Naive thymus-derived CD8-positive, alpha-beta T cell (primary cell): ENCODE measurements at regions not wholly inside any gene's neighbourhood (a gene's known extent, or its start where the extent isn't known, plus 50 kb on each side); places are given as distances from the start of the nearest gene placed in this dataset.
"Not testable (repeated sequence)": the region's sequence is repeated elsewhere in the genome, so short reads cannot be mapped to it uniquely, and the experiment has no call there.

Experiments
- ATAC-seq, 2 donors: fragments of 150-1000 bp; cut with Tn5 transposase in 1 of 2; sonication (Bioruptor Pico), chemical (Tn5 transposase) in 1 of 2; 1 replicate in 1 of 2; 2 replicates in 1 of 2; pipeline ENCODE4 v1.10.0; 2021; ENCODE audit warnings: mild to moderate bottlenecking in 2 of 2, moderate library complexity in 2 of 2
- POLR2A ChIA-PET: fragments of 350-600 bp; sonication (Branson Sonifier 250); formaldehyde crosslinking; loops from one replicate; lab custom pipeline; 2021; ENCODE audit warnings: antibody characterized with exemption; lab: Charles Lee
- DNase-seq, 10 donors: peaks; one replicate each; pipeline versions ENCODE4 v3.0.0 to v3.0.0-alpha.2; 2020 to 2022
- H3K27ac Mint-ChIP-seq, 10 donors: one replicate each; pipeline ENCODE4 v1.8.0; 2020 to 2022; ENCODE audit warnings: mild to moderate bottlenecking in 10 of 10, mixed read lengths in 10 of 10, moderate library complexity in 4 of 10, inconsistent platforms in 1 of 10
- H3K27me3 Mint-ChIP-seq, 5 donors: one replicate each; pipeline ENCODE4 v1.8.0; 2021 to 2022; ENCODE audit warnings: mixed read lengths in 5 of 5
- H3K36me3 Mint-ChIP-seq, 3 donors: one replicate each; pipeline ENCODE4 v1.8.0; 2020 to 2022; ENCODE audit warnings: mixed read lengths in 3 of 3, mild to moderate bottlenecking in 2 of 3, inconsistent platforms in 1 of 3
- H3K4me1 Mint-ChIP-seq, 4 donors: one replicate each; pipeline ENCODE4 v1.8.0; 2021 to 2022; ENCODE audit warnings: mixed read lengths in 4 of 4
- H3K4me3 Mint-ChIP-seq, 10 donors: one replicate each; pipeline ENCODE4 v1.8.0; 2020 to 2022; ENCODE audit warnings: mild to moderate bottlenecking in 10 of 10, mixed read lengths in 10 of 10, moderate library complexity in 6 of 10, inconsistent platforms in 1 of 10
- H3K9me3 Mint-ChIP-seq, 9 donors: one replicate each; pipeline ENCODE4 v1.8.0; 2020 to 2022; ENCODE audit warnings: mixed read lengths in 9 of 9, mild to moderate bottlenecking in 3 of 9, inconsistent platforms in 1 of 9, moderate library complexity in 1 of 9

GRCh38 chr6:85749236-85749635 lies 106.5 kb upstream of the SYNCRIP start:
- POLR2A ChIA-PET, result no interaction called here
- no peak overlapping the region for H3K4me3 Mint-ChIP-seq
- H3K4me1 Mint-ChIP-seq, result no peaks in the 10 kb centered on the region
- no peaks in the 10 kb centered on the region for H3K9me3 Mint-ChIP-seq
- no peak for DNase-seq
- H3K36me3 Mint-ChIP-seq, result peaks cover 0 to 4% (median 3%) of the 10 kb centered on the region in 3 donors
- ATAC-seq, result no peak
- peaks cover 0 to 15% (median 8%) of the 10 kb centered on the region in 5 donors for H3K27me3 Mint-ChIP-seq
- H3K27ac Mint-ChIP-seq, result no peak overlapping the region

GRCh38 chr6:85747666-85748065 lies 105.0 kb upstream of the SYNCRIP start:
- peaks cover 1 to 15% (median 8%) of the 10 kb centered on the region in 5 donors for H3K27me3 Mint-ChIP-seq
- H3K27ac Mint-ChIP-seq, result no peak overlapping the region
- peaks cover 0 to 4% (median 3%) of the 10 kb centered on the region in 3 donors for H3K36me3 Mint-ChIP-seq
- H3K4me3 Mint-ChIP-seq, result no peak overlapping the region
- DNase-seq (no peak), ATAC-seq (no peak)
- POLR2A ChIA-PET, result no interaction called here
- H3K4me1 Mint-ChIP-seq, result no peaks in the 10 kb centered on the region
- H3K9me3 Mint-ChIP-seq, result no peaks in the 10 kb centered on the region

GRCh38 chr6:85747093-85747492 lies 104.4 kb upstream of the SYNCRIP start:
- Mint-ChIP-seq H3K27ac (no peak overlapping the region), H3K4me1 (no peaks in the 10 kb centered on the region), H3K27me3 (peaks cover 3 to 20% (median 8%) of the 10 kb centered on the region in 5 donors), H3K36me3 (peaks cover 0 to 5% (median 4%) of the 10 kb centered on the region in 3 donors), H3K9me3 (peaks cover 0 to 4% (median 0%) of the 10 kb centered on the region in 9 donors), H3K4me3 (no peak overlapping the region)
- POLR2A ChIA-PET, result no interaction called here
- no peak for DNase-seq
- ATAC-seq, result no peak

GRCh38 chr6:85744433-85744970 lies 101.8 kb upstream of the SYNCRIP start:
- no peak overlapping the region for H3K27ac Mint-ChIP-seq
- H3K27me3 Mint-ChIP-seq, result peaks cover 0 to 14% (median 7%) of the 10 kb centered on the region in 5 donors
- ATAC-seq, result no peak
- DNase-seq, result no peak
- POLR2A ChIA-PET, result no interaction called here
- H3K9me3 Mint-ChIP-seq, result peaks cover 0 to 7% (median 0%) of the 10 kb centered on the region in 9 donors
- H3K36me3 Mint-ChIP-seq, result peaks cover 0 to 4% (median 2%) of the 10 kb centered on the region in 3 donors
- H3K4me3 Mint-ChIP-seq, result no peak overlapping the region
- H3K4me1 Mint-ChIP-seq, result no peaks in the 10 kb centered on the region

GRCh38 chr6:85726206-85726605 lies 83.5 kb upstream of the SYNCRIP start:
- ATAC-seq (no peak), DNase-seq (no peak)
- peaks cover 0 to 2% (median 0%) of the 10 kb centered on the region in 3 donors for H3K36me3 Mint-ChIP-seq
- no peak overlapping the region for H3K4me3 Mint-ChIP-seq
- peaks cover 0 to 6% (median 0%) of the 10 kb centered on the region in 9 donors for H3K9me3 Mint-ChIP-seq
- H3K4me1 Mint-ChIP-seq, result no peaks in the 10 kb centered on the region
- H3K27me3 Mint-ChIP-seq, result peaks cover 0 to 15% (median 3%) of the 10 kb centered on the region in 5 donors
- POLR2A ChIA-PET, result interaction anchor here (0.5 kb wide), 1 partner anchor 15 kb away, joined by 3 read pairs; no protein-coding TSS in a partner anchor
- no peak overlapping the region for H3K27ac Mint-ChIP-seq

- DNase-seq (no peak), ATAC-seq (no peak)
- POLR2A ChIA-PET, result no interaction called here
- Mint-ChIP-seq H3K36me3 (peaks cover 0 to 9% (median 7%) of the 10 kb centered on the region in 3 donors), H3K4me1 (peaks cover 0 to 2% (median 0%) of the 10 kb centered on the region in 4 donors), H3K9me3 (peaks cover 0 to 10% (median 5%) of the 10 kb centered on the region in 9 donors), H3K27ac (no peak overlapping the region), H3K4me3 (no peak overlapping the region), H3K27me3 (peaks cover 0 to 13% (median 5%) of the 10 kb centered on the region in 5 donors)
Observed at GRCh38 chr6:85715797-85716196, 73.1 kb upstream of the SYNCRIP start.

GRCh38 chr6:85714893-85715530 lies 72.3 kb upstream of the SYNCRIP start:
- H3K4me3 Mint-ChIP-seq, result no peak overlapping the region
- no peak overlapping the region for H3K27ac Mint-ChIP-seq
- no peaks in the 10 kb centered on the region for H3K4me1 Mint-ChIP-seq
- peaks cover 0 to 9% (median 7%) of the 10 kb centered on the region in 3 donors for H3K36me3 Mint-ChIP-seq
- ATAC-seq (no peak), DNase-seq (no peak)
- H3K9me3 Mint-ChIP-seq, result peaks cover 0 to 11% (median 5%) of the 10 kb centered on the region in 9 donors
- POLR2A ChIA-PET, result no interaction called here
- peaks cover 0 to 13% (median 5%) of the 10 kb centered on the region in 5 donors for H3K27me3 Mint-ChIP-seq

GRCh38 chr6:85712346-85712745 lies 69.7 kb upstream of the SYNCRIP start:
- Mint-ChIP-seq H3K27ac (no peak overlapping the region), H3K9me3 (peaks cover 0 to 15% (median 5%) of the 10 kb centered on the region in 9 donors), H3K36me3 (peaks cover 0 to 15% (median 7%) of the 10 kb centered on the region in 3 donors), H3K27me3 (peaks cover 0 to 12% (median 7%) of the 10 kb centered on the region in 5 donors), H3K4me3 (no peak overlapping the region), H3K4me1 (no peaks in the 10 kb centered on the region)
- POLR2A ChIA-PET, result interaction anchor here (0.7 kb wide), 1 partner anchor 42 kb away, joined by 6 read pairs; no protein-coding TSS in a partner anchor
- ATAC-seq (no peak), DNase-seq (no peak)

GRCh38 chr6:85707515-85708145 lies 64.9 kb upstream of the SYNCRIP start:
- H3K9me3 Mint-ChIP-seq, result peaks cover 0 to 12% (median 0%) of the 10 kb centered on the region in 9 donors
- H3K27ac Mint-ChIP-seq, H3K4me3 Mint-ChIP-seq, H3K4me1 Mint-ChIP-seq, H3K27me3 Mint-ChIP-seq, DNase-seq, POLR2A ChIA-PET, ATAC-seq, H3K36me3 Mint-ChIP-seq: not testable (repeated sequence)

GRCh38 chr6:85706272-85706671 lies 63.6 kb upstream of the SYNCRIP start:
- peaks cover 0 to 6% (median 0%) of the 10 kb centered on the region in 3 donors for H3K36me3 Mint-ChIP-seq
- DNase-seq (no peak), ATAC-seq (no peak)
- H3K9me3 Mint-ChIP-seq, result peaks cover 0 to 12% (median 0%) of the 10 kb centered on the region in 9 donors
- POLR2A ChIA-PET, result no interaction called here
- H3K27me3 Mint-ChIP-seq, result peaks cover 0 to 5% (median 2%) of the 10 kb centered on the region in 5 donors
- H3K27ac Mint-ChIP-seq, result no peak overlapping the region
- no peak overlapping the region for H3K4me3 Mint-ChIP-seq
- no peaks in the 10 kb centered on the region for H3K4me1 Mint-ChIP-seq

GRCh38 chr6:85705220-85705619 lies 62.5 kb upstream of the SYNCRIP start:
- Mint-ChIP-seq H3K9me3 (peaks cover 0 to 8% (median 0%) of the 10 kb centered on the region in 9 donors), H3K27ac (no peak overlapping the region), H3K36me3 (peaks cover 0 to 6% (median 0%) of the 10 kb centered on the region in 3 donors), H3K4me1 (no peaks in the 10 kb centered on the region), H3K4me3 (no peak overlapping the region), H3K27me3 (peaks cover 0 to 5% (median 2%) of the 10 kb centered on the region in 5 donors)
- ATAC-seq (no peak), DNase-seq (no peak)
- POLR2A ChIA-PET, result no interaction called here

GRCh38 chr6:85703406-85703805 lies 60.7 kb upstream of the SYNCRIP start:
- no peaks in the 10 kb centered on the region for H3K4me1 Mint-ChIP-seq
- POLR2A ChIA-PET, result no interaction called here
- ATAC-seq (no peak), DNase-seq (no peak)
- H3K27me3 Mint-ChIP-seq, result peaks cover 0 to 5% (median 3%) of the 10 kb centered on the region in 5 donors
- H3K27ac Mint-ChIP-seq, result no peak overlapping the region
- H3K36me3 Mint-ChIP-seq, result peaks cover 0 to 5% (median 5%) of the 10 kb centered on the region in 3 donors
- H3K4me3 Mint-ChIP-seq, result no peak overlapping the region
- H3K9me3 Mint-ChIP-seq, result peaks cover 0 to 13% (median 5%) of the 10 kb centered on the region in 9 donors
